ENCODE measurements at regions not wholly inside any gene's neighbourhood (a gene's known extent, or its start where the extent isn't known, plus 50 kb on each side); places are given as distances from the start of the nearest gene placed in this dataset.

GRCh38 chr10:60508037-60508436, 118.4 kb upstream of the ANK3 start:
- TF ChIP-seq EZH2 (IDR thresholded peaks at IDR 0.05; ENCODE audit: low read depth, unreplicated experiment): no peak
- no peak for TF ChIP-seq REST (IDR thresholded peaks at IDR 0.05; ENCODE audit: unreplicated experiment)
- TF ChIP-seq CTCF (conservative IDR thresholded peaks at IDR 0.05; ENCODE audit: low read depth in 2 of 2): no peak
- TF ChIP-seq CREB1 (CRISPR knock-in tag; IDR thresholded peaks at IDR 0.05; ENCODE audit: low read depth): no peak
- TF ChIP-seq EZH2phosphoT487 (IDR thresholded peaks at IDR 0.05; ENCODE audit: unreplicated experiment): no peak

Measured in GM23338 (cell line).